CD1c-positive myeloid dendritic cell (primary cell): ENCODE measurements at regions not wholly inside any gene's neighbourhood (a gene's known extent, or its start where the extent isn't known, plus 50 kb on each side); places are given as distances from the start of the nearest gene placed in this dataset.

Source experiments
- DNase-seq: peaks from one replicate; pipeline ENCODE4 v3.0.0-alpha.2; 2016; ENCODE audit errors: extremely low spot score

GRCh38 chr6:90807791-90808701 lies 221.2 kb upstream of the MAP3K7 start:
- DNase-seq: no peak

- DNase-seq: no peak
Observed at GRCh38 chr6:90805619-90806155, 218.8 kb upstream of the MAP3K7 start.

GRCh38 chr6:90803956-90804355 lies 217.1 kb upstream of the MAP3K7 start:
- DNase-seq: no peak

- no peak for DNase-seq
Observed at GRCh38 chr6:90795078-90795477, 208.2 kb upstream of the MAP3K7 start.

- no peak for DNase-seq
Observed at GRCh38 chr6:90793771-90794170, 206.9 kb upstream of the MAP3K7 start.

GRCh38 chr6:90790696-90791095 lies 203.8 kb upstream of the MAP3K7 start:
- no peak for DNase-seq

- DNase-seq: no peak
Observed at GRCh38 chr6:90790058-90790457, 203.2 kb upstream of the MAP3K7 start.

- no peak for DNase-seq
Observed at GRCh38 chr6:90788781-90789180, 201.9 kb upstream of the MAP3K7 start.

- DNase-seq: no peak
Observed at GRCh38 chr6:90787446-90787845, 200.6 kb upstream of the MAP3K7 start.

- no peak for DNase-seq
Observed at GRCh38 chr6:90780778-90781177, 193.9 kb upstream of the MAP3K7 start.

- DNase-seq: no peak
Observed at GRCh38 chr6:90780141-90780540, 193.3 kb upstream of the MAP3K7 start.

GRCh38 chr6:90778417-90779203 lies 191.7 kb upstream of the MAP3K7 start:
- DNase-seq: no peak

GRCh38 chr6:90770778-90771177 lies 183.9 kb upstream of the MAP3K7 start:
- DNase-seq: no peak

- DNase-seq: no peak
Observed at GRCh38 chr6:90765895-90766294, 179.0 kb upstream of the MAP3K7 start.

GRCh38 chr6:90765491-90765890 lies 178.6 kb upstream of the MAP3K7 start:
- no peak for DNase-seq

- DNase-seq: no peak
Observed at GRCh38 chr6:90764001-90764400, 177.1 kb upstream of the MAP3K7 start.

GRCh38 chr6:90759664-90760063 lies 172.8 kb upstream of the MAP3K7 start:
- DNase-seq: no peak

- DNase-seq: no peak
Observed at GRCh38 chr6:90758741-90759140, 171.9 kb upstream of the MAP3K7 start.

GRCh38 chr6:90753820-90754643 lies 167.2 kb upstream of the MAP3K7 start:
- DNase-seq: no peak

GRCh38 chr6:90739802-90740201 lies 152.9 kb upstream of the MAP3K7 start:
- no peak for DNase-seq

GRCh38 chr6:90739339-90739738 lies 152.5 kb upstream of the MAP3K7 start:
- no peak for DNase-seq
